HepG2 (cell line): ENCODE measurements at regions not wholly inside any gene's neighbourhood (a gene's known extent, or its start where the extent isn't known, plus 50 kb on each side); places are given as distances from the start of the nearest gene placed in this dataset.

ENCODE experiments used
- ATAC-seq: fragments of 200-7000 bp; cut with Tn5 transposase; 3 replicates; pipeline ENCODE4 v1.9.1; 2020; ENCODE audit warnings: mild to moderate bottlenecking, moderate library complexity
- BruUV-seq: library from RNA; stranded (reverse); fragments of 400-500 nt; replicated peaks from 2 replicates; lab custom pipeline; 2021; lab: Mats Ljungman, UMichigan
- CTCF ChIA-PET: fragments of 300-600 bp; formaldehyde crosslinking; extraction: SDS; loops from one replicate; lab custom pipeline; 2021; ENCODE audit warnings: low total read pairs, inconsistent platforms, low intra/inter-chr PET ratio; lab: Yijun Ruan, JAX
- POLR2A ChIA-PET: fragments of 350-600 bp; sonication (Branson Sonifier 250); formaldehyde crosslinking; loops from one replicate; lab custom pipeline; 2020; ENCODE audit warnings: antibody characterized with exemption, inconsistent platforms; lab: Yijun Ruan, JAX
- DNase-seq: peaks from one replicate; pipeline ENCODE4 v3.0.0-alpha.2; 2015; ENCODE audit warnings: low spot score
- FAIRE-seq: peaks from 3 replicates; lab custom pipeline; 2011; peaks lifted over from hg19 to GRCh38; lab: Jason Lieb, UNC
- H2AFZ ChIP-seq: one replicate; pipeline ENCODE4 v1.6.1; 2011; ENCODE audit warnings: low read length, inconsistent platforms
- H3K27ac ChIP-seq: fragments of 300-600 bp; 3 replicates; pipeline ENCODE4 v1.8.0; 2011; ENCODE audit warnings: mixed run types, mild to moderate bottlenecking, mixed read lengths, low read length, inconsistent platforms; ENCODE audit not compliant: insufficient read depth; ENCODE audit errors: extremely low read length
- H3K27me3 ChIP-seq, 2 experiments: fragments of 200-600 bp in 1 of 2; 2 replicates in 1 of 2; 3 replicates in 1 of 2; pipeline versions ENCODE4 v1.6.0 to v1.8.0; 2011; ENCODE audit warnings: low read length in 2 of 2, mild to moderate bottlenecking in 2 of 2, moderate library complexity in 2 of 2, inconsistent platforms in 1 of 2; ENCODE audit not compliant: insufficient read depth in 2 of 2, control insufficient read depth in 1 of 2
- H3K36me3 ChIP-seq, 2 experiments: fragments of 200-600 bp in 1 of 2; replicated peaks in 1 of 2; 2 replicates in 1 of 2; 3 replicates in 1 of 2; pipeline versions ENCODE4 v1.5.1 to v1.8.0; 2011; ENCODE audit warnings: low read length in 2 of 2, inconsistent platforms in 1 of 2; ENCODE audit not compliant: insufficient read depth in 2 of 2, control insufficient read depth in 1 of 2
- H3K4me1 ChIP-seq: 2 replicates; pipeline ENCODE4 v1.5.1; 2012; ENCODE audit warnings: low read length, inconsistent platforms; ENCODE audit not compliant: insufficient read depth
- H3K4me2 ChIP-seq: 2 replicates; pipeline ENCODE4 v1.6.0; 2011; ENCODE audit warnings: low read depth, low read length, inconsistent platforms
- H3K4me3 ChIP-seq, 3 experiments: fragments of 200-600 bp in 1 of 3; sonication (generic), shearing (Covaris generic) in 1 of 3; replicated peaks in 1 of 3; 2 replicates each; pipeline ENCODE4 v1.5.1; 2011 to 2016; ENCODE audit warnings: low read length in 3 of 3, inconsistent platforms in 2 of 3, low read depth in 2 of 3, mild to moderate bottlenecking in 2 of 3, control low read depth in 1 of 3, mixed read lengths in 1 of 3; ENCODE audit not compliant: insufficient read depth in 1 of 3
- H3K79me2 ChIP-seq: one replicate; pipeline ENCODE4 v1.6.1; 2011; ENCODE audit warnings: low read length, inconsistent platforms; ENCODE audit not compliant: insufficient read depth
- H3K9ac ChIP-seq: 2 replicates; pipeline ENCODE4 v1.6.0; 2011; ENCODE audit warnings: mild to moderate bottlenecking, low read depth, low read length, inconsistent platforms; ENCODE audit not compliant: insufficient read depth
- H3K9me3 ChIP-seq: 2 replicates; pipeline ENCODE4 v1.5.1; 2012; ENCODE audit warnings: mild to moderate bottlenecking, low read length
- H4K20me1 ChIP-seq: 2 replicates; pipeline ENCODE4 v1.6.0; 2011; ENCODE audit warnings: inconsistent platforms, mild to moderate bottlenecking, low read length, moderate library complexity; ENCODE audit not compliant: insufficient read depth
- CBX2 ChIP-seq, 2 experiments: fragments of 200-600 bp in 1 of 2; sonication (generic); formaldehyde crosslinking in 1 of 2; IDR thresholded peaks; 2 replicates each; pipeline versions ENCODE4 v1.7.0 to v1.8.1; 2018 to 2022; ENCODE audit warnings: low read depth in 2 of 2, low read length in 1 of 2, mild to moderate bottlenecking in 1 of 2, missing genetic modification reagents in 1 of 2
- HES4 ChIP-seq: sonication (generic); formaldehyde crosslinking; IDR thresholded peaks from 2 replicates; pipeline ENCODE4 v1.9.0; 2021; ENCODE audit warnings: mild to moderate bottlenecking, missing genetic modification reagents, borderline replicate concordance
- HNF4G ChIP-seq, 2 experiments: sonication (generic) in 1 of 2; formaldehyde crosslinking in 1 of 2; IDR thresholded peaks; 2 replicates each; pipeline versions ENCODE4 v1.4.0 to v1.6.1; 2011 to 2020; ENCODE audit warnings: borderline replicate concordance in 2 of 2, low read depth in 2 of 2, mild to moderate bottlenecking in 2 of 2, low read length in 1 of 2, missing genetic modification reagents in 1 of 2, moderate library complexity in 1 of 2
- KDM3A ChIP-seq: IDR thresholded peaks from 2 replicates; pipeline ENCODE4 v1.6.1; 2018; ENCODE audit warnings: low read depth, missing compliant biosample characterization
- THYN1 ChIP-seq: sonication (generic); formaldehyde crosslinking; IDR thresholded peaks from 2 replicates; pipeline ENCODE4 v1.8.1; 2023; ENCODE audit warnings: low read depth, mild to moderate bottlenecking, moderate library complexity, missing genetic modification reagents, borderline replicate concordance
- YEATS2 ChIP-seq: sonication (generic); formaldehyde crosslinking; IDR thresholded peaks from 2 replicates; pipeline ENCODE4 v1.4.0; 2020; ENCODE audit warnings: missing genetic modification reagents, borderline replicate concordance
- ZKSCAN1 ChIP-seq: fragments of 150-350 bp; IDR thresholded peaks from 2 replicates; pipeline ENCODE4 v1.6.1; 2014; ENCODE audit warnings: low read length
- ZNF136 ChIP-seq: sonication (generic); formaldehyde crosslinking; IDR thresholded peaks from 2 replicates; pipeline ENCODE4 v1.8.1; 2022; ENCODE audit warnings: low read depth, mild to moderate bottlenecking, moderate library complexity, missing genetic modification reagents
- ZNF33A ChIP-seq: sonication (generic); formaldehyde crosslinking; IDR thresholded peaks from 2 replicates; pipeline ENCODE4 v1.5.1; 2020; ENCODE audit warnings: missing genetic modification reagents, mild to moderate bottlenecking, moderate library complexity, borderline replicate concordance
- ZNF569 ChIP-seq: sonication (generic); formaldehyde crosslinking; IDR thresholded peaks from 2 replicates; pipeline ENCODE4 v1.5.0; 2020; ENCODE audit warnings: mild to moderate bottlenecking, missing genetic modification reagents, moderate library complexity, borderline replicate concordance
- ZNF775 ChIP-seq: sonication (generic); formaldehyde crosslinking; IDR thresholded peaks from 2 replicates; pipeline ENCODE4 v1.4.0; 2020; ENCODE audit warnings: missing genetic modification reagents, mild to moderate bottlenecking, moderate library complexity, borderline replicate concordance
- WGBS: methylation state at CpG from one replicate; pipeline ENCODE4 v1.1.6; 2017; ENCODE audit warnings: low lambda C conversion rate; 5-methylcytosine and 5-hydroxymethylcytosine counted together
- in situ Hi-C: cut with HindIII; loops from 2 replicates; pipeline ENCODE4 v1.10.0; 2017; ENCODE audit warnings: low pct_unique_long_range_greater_than_20kb; ENCODE audit not compliant: extremely low pct_ligation_motif_present
- intact Hi-C: fragments of 100-400 bp; cut with micrococcal nuclease; formaldehyde crosslinking; loops from one replicate; pipeline ENCODE4 v1.10.0; 2022; ENCODE audit not compliant: unreplicated experiment
- TF ChIP-seq, protein P1 (sequence below): IDR thresholded peaks from 2 replicates; pipeline ENCODE4 v1.6.1; 2016; ENCODE audit warnings: control low read depth
- TF ChIP-seq, protein P2 (sequence below): sonication (generic); formaldehyde crosslinking; IDR thresholded peaks from 2 replicates; pipeline ENCODE4 v1.5.1; 2020; ENCODE audit warnings: mild to moderate bottlenecking, missing genetic modification reagents, moderate library complexity

DNA sequence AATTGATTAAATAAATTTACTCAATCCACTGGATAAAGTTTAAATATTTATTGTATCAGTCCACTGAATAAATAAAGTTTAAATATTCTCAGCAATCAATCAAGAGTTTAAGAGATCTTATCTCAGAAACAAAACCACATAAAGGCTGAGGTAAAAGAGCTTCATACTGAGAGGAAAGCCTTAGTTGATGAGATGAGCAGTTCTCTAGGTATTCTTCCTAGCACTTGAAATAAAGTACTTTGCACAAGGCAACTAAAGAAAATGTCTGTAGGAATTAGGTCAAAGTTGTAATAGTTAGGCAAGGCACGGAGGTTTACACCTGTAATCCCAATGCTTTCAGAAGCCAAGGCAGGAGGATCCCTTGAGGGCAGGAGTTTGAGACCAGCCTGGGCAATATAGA lies 63.5 kb downstream of the UCHL1 start:
- Histone ChIP-seq H3K9me3 (no peaks in the 10 kb centered on the region), H3K4me1 (peaks cover 9% of the 10 kb centered on the region; the same call in 1 of the 2 replicates), H3K36me3 (no peaks in the 10 kb centered on the region), H3K4me3 (no peak overlapping the region), H2AFZ (no peak overlapping the region), H3K27me3 (no peaks in the 10 kb centered on the region), H4K20me1 (no peaks in the 10 kb centered on the region), H3K9ac (no peak overlapping the region), H3K27ac (no peak overlapping the region), H3K4me2 (no peak overlapping the region), H3K79me2 (no peaks in the 10 kb centered on the region)
- in situ Hi-C loops (no loop called here), intact Hi-C loops (no loop called here)
- no peak for FAIRE-seq
- BruUV-seq = no TSS peak
- ChIA-PET CTCF (no interaction called here), POLR2A (no interaction called here)
- ATAC-seq = no peak
- TF ChIP-seq HNF4G (IDR thresholded peaks at IDR 0.05; ENCODE audit: borderline replicate concordance, low read depth, low read length) = no peak
- TF ChIP-seq HNF4G (CRISPR knock-in tag; IDR thresholded peaks at IDR 0.05; ENCODE audit: borderline replicate concordance, low read depth) = no peak
- no peak for TF ChIP-seq YEATS2 (CRISPR knock-in tag)
- no peak for TF ChIP-seq KDM3A (CRISPR knock-in tag)
- no peak for TF ChIP-seq ZNF136 (CRISPR knock-in tag)
- DNase-seq = no peak
- 0% methylated on average over 1 of the region's 1 CpG for WGBS

DNA sequence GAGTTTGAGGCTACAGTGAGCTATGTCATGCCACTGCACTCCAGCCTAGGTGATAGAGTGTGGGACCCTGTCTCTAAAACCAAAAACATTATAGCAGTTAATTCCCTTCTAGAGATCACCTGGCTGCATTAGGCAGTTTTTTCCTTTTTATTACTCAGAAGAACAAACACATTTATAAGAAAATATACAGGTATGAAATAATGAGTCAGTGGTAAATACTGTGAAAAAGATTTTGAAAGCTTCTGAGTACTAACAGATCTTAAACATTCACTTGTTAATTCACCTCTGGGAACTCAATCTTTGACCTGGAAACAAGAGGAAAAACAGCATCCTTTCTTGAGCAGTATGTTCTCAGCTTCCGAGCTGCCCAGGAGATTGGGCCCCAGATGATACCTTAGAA lies 64.1 kb downstream of the UCHL1 start:
- Histone ChIP-seq H4K20me1 (no peaks in the 10 kb centered on the region), H2AFZ (no peak overlapping the region), H3K4me1 (peaks cover 9% of the 10 kb centered on the region; the same call in 1 of the 2 replicates), H3K79me2 (no peaks in the 10 kb centered on the region), H3K9me3 (no peaks in the 10 kb centered on the region), H3K4me3 (no peak overlapping the region), H3K36me3 (no peaks in the 10 kb centered on the region), H3K27me3 (no peaks in the 10 kb centered on the region), H3K27ac (no peak overlapping the region), H3K4me2 (no peak overlapping the region), H3K9ac (no peak overlapping the region)
- ChIA-PET POLR2A (no interaction called here), CTCF (no interaction called here)
- intact Hi-C loops = no loop called here
- DNase-seq = no peak
- ATAC-seq = no peak
- FAIRE-seq = no peak
- in situ Hi-C loops = no loop called here
- 0% methylated on average over 1 of the region's 1 CpG for WGBS
- BruUV-seq = no TSS peak
- TF ChIP-seq, protein P1, sequence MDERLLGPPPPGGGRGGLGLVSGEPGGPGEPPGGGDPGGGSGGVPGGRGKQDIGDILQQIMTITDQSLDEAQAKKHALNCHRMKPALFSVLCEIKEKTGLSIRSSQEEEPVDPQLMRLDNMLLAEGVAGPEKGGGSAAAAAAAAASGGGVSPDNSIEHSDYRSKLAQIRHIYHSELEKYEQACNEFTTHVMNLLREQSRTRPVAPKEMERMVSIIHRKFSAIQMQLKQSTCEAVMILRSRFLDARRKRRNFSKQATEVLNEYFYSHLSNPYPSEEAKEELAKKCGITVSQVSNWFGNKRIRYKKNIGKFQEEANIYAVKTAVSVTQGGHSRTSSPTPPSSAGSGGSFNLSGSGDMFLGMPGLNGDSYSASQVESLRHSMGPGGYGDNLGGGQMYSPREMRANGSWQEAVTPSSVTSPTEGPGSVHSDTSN (CRISPR knock-in tag) = no peak
- TF ChIP-seq THYN1 (CRISPR knock-in tag) (no peak), CBX2 (IDR thresholded peaks at IDR 0.05; ENCODE audit: low read depth, low read length) (no peak), CBX2 (CRISPR knock-in tag; IDR thresholded peaks at IDR 0.05; ENCODE audit: low read depth) (no peak), HES4 (no peak), ZNF33A (CRISPR knock-in tag) (no peak), ZKSCAN1 (no peak), ZNF569 (CRISPR knock-in tag) (no peak), ZNF775 (no peak)
- TF ChIP-seq, protein P2, sequence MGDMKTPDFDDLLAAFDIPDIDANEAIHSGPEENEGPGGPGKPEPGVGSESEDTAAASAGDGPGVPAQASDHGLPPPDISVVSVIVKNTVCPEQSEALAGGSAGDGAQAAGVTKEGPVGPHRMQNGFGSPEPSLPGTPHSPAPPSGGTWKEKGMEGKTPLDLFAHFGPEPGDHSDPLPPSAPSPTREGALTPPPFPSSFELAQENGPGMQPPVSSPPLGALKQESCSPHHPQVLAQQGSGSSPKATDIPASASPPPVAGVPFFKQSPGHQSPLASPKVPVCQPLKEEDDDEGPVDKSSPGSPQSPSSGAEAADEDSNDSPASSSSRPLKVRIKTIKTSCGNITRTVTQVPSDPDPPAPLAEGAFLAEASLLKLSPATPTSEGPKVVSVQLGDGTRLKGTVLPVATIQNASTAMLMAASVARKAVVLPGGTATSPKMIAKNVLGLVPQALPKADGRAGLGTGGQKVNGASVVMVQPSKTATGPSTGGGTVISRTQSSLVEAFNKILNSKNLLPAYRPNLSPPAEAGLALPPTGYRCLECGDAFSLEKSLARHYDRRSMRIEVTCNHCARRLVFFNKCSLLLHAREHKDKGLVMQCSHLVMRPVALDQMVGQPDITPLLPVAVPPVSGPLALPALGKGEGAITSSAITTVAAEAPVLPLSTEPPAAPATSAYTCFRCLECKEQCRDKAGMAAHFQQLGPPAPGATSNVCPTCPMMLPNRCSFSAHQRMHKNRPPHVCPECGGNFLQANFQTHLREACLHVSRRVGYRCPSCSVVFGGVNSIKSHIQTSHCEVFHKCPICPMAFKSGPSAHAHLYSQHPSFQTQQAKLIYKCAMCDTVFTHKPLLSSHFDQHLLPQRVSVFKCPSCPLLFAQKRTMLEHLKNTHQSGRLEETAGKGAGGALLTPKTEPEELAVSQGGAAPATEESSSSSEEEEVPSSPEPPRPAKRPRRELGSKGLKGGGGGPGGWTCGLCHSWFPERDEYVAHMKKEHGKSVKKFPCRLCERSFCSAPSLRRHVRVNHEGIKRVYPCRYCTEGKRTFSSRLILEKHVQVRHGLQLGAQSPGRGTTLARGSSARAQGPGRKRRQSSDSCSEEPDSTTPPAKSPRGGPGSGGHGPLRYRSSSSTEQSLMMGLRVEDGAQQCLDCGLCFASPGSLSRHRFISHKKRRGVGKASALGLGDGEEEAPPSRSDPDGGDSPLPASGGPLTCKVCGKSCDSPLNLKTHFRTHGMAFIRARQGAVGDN (CRISPR knock-in tag) = no peak
